ENCODE measurements at regions not wholly inside any gene's neighbourhood (a gene's known extent, or its start where the extent isn't known, plus 50 kb on each side); places are given as distances from the start of the nearest gene placed in this dataset.
"Not testable (repeated sequence)": the region's sequence is repeated elsewhere in the genome, so short reads cannot be mapped to it uniquely, and the experiment has no call there.

DNA sequence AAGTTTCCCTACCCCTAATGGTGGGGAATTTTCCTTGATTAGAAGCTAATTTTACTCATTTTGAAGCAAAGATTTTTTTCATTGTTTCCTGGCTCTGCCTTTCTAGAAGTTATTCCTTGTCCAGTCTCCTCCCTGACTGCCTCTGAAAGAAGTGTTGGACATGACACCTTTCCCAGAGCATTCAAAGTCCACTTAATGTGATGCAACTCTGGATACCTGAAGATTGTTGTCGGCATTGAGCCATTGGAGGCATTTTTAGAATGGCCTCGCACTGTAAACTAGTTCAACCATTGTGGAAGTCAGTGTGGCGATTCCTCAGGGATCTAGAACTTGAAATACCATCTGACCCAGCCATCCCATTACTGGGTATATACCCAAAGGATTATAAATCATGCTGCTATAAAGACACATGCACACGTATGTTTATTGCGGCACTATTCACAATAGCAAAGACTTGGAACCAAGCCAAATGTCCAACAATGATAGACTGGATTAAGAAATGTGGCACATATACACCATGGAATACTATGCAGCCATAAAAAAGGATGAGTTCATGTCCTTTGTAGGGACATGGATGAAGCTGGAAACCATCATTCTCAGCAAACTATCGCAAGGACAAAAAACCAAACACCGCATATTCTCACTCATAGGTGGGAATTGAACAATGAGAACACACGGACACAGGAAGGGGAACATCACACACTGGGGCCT lies 69.7 kb upstream of the PLA2G4A start:
- not testable (repeated sequence) for TF ChIP-seq CTCF, POLR2A (IDR thresholded peaks at IDR 0.05)
